HG03175 (cell line): ENCODE measurements at regions not wholly inside any gene's neighbourhood (a gene's known extent, or its start where the extent isn't known, plus 50 kb on each side); places are given as distances from the start of the nearest gene placed in this dataset.

Source experiments
- ATAC-seq: cut with Tn5 transposase; IDR thresholded peaks from one replicate; pipeline ENCODE4 v1.9.1; 2021; ENCODE audit warnings: mild to moderate bottlenecking, moderate library complexity; ENCODE audit not compliant: unreplicated experiment

DNA sequence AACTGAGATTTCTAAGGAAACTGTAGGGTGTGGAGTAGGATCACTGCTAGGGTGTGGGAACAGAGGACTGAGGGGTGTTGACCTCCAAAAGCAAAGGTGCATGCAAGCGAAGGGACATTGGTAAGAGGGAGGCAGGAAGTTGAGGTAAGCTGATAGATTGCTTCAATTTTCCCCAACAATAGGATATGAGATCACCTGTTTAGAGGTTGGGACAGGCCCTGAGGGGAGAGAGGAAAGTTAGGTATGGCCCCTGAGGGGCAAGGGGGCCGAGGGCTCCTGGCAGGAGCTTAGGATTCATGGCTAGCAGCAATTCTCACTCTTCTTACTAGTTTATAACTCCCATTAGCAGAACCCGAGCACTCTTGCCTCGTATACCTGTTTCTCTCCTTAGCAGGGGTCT is 106.8 kb upstream of the RPS6KA2 start:
- ATAC-seq = no peak

DNA sequence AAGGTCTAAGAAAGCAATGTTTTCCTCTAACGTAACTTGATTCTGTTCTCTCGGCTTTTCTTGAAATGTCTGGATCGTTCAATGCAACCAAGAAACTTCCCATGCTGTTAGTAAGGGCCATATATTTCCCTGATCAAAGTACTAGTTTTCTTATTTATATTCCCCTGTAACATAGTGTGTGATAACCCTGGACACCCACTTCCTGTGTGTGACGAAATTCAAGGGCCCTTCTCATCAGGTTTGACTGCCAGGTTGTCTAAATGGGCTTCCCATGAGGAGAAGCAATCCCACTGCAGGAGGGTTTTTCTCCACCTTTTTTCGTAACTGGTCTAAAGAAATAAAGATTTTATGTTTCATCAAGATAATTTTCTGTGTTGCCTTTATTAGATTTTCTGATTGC is 102.6 kb upstream of the RPS6KA2 start:
- ATAC-seq = no peak

DNA sequence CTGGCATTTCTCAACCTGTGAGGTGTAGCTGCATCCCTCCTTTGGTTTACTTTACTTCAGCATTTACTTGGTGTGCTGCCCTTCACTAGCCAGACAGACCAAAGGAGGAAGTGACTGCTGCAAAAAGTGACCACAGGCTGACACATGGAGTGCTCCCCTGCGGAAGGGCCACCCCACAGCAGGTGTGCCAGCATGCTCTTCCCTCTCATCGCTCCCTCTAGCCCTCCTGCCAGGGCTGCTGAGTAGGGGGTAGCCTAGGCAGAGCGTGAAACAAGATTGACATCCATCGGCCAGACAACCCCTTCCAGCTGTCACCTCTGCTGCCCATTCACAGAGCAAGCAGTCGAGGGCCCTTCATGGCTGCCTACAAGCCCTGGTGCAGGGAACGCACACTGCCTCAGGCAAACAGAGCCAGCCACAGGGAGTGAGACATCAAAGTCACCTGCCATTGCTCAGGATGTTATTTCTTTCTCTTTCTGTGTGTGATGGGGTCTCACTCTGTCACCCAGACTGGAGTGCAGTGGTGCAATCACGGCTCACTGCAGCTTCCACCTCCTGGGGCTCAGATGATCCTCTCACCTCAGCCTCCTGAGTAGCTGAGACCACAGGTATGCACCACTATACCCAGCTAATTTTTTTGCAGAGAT is 102.0 kb upstream of the RPS6KA2 start:
- no peak for ATAC-seq

DNA sequence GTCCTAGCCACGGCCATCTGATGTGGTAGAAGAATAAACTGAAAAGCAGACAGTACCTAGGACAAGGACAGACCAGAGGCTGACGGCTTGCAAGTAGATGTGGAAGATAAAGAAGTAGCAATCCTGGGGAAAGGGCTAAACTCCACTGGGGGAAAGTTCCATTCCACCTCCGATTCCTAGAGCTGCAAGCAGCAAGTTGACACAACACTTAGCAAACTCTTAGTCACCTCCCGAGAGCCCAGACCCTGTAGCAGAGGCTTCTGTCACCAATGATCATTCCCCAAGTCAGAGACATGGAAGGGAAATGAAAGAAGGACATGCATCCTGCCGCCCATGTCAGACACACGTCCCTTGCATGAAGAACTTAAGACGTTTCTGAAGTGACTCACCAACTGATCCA is 99.2 kb upstream of the RPS6KA2 start:
- ATAC-seq = no peak

DNA sequence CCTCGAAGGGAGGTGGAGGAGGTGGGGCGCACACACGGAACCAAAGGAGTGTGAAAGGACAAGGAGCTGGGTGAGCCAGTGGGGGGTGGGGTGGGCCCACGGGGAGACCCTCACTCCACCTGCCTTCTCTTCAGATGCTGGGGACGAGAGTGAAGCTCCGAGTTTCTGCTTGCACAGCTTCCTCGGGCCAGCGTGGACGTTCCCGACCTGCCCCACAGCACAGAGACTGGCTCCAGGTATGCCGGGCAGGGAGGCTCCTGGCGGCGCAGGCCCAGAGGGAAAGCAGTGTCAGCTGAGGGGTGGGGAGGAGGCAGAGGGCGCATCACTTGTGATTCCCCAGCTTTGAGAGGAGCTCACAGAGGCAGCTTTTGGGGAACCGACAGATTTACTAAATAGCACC is 98.5 kb upstream of the RPS6KA2 start:
- ATAC-seq = no peak

GRCh38 chr6:166724576-166724975 is 97.5 kb upstream of the RPS6KA2 start:
- no peak for ATAC-seq

DNA sequence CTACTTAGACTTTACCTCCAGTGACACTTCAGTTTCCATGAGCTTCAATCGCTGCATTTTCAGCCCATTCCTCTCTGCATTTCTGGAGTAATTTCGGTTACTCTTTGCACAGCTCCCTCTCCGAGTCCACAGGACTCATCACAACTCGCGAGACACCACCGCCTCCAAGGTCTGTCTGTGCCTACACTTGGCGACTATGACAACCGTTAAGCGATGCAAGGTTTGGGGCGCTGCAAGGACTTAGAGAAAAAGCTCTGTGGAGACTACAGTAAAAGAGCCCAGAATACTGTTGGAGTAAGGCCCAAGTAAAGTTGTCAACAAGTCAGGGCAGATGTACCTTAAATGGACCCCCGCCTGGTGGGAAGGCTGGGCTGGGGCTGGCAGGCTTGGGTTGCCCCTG is 95.7 kb upstream of the RPS6KA2 start:
- ATAC-seq = no peak

DNA sequence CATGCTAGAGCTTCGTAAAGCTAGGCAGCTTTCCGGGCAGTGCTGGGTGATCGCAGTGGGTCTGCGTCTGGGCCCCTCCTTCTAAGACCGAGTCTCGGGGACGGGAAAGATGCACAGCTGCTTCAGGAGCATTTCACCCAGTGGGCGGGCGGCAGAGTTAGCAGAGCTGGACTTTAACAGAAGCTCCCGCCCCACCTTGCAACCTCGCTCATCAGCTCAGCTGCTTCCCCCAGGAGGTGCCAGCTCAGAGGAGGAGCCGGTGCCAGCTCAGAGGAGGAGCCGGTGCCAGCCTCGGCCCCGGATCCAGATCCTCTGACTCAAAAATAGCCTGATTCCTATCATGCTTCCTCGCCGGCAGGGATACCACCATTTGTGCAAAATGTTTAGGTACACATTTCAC is 94.5 kb upstream of the RPS6KA2 start:
- ATAC-seq = no peak

- no peak for ATAC-seq
Observed at GRCh38 chr6:166720856-166721255, 93.8 kb upstream of the RPS6KA2 start.

GRCh38 chr6:166719019-166719418 is 92.0 kb upstream of the RPS6KA2 start:
- no peak for ATAC-seq

- ATAC-seq = no peak
Observed at GRCh38 chr6:166718516-166718915, 91.5 kb upstream of the RPS6KA2 start.

- ATAC-seq = no peak
Observed at GRCh38 chr6:166716910-166717617, 90.0 kb upstream of the RPS6KA2 start.

DNA sequence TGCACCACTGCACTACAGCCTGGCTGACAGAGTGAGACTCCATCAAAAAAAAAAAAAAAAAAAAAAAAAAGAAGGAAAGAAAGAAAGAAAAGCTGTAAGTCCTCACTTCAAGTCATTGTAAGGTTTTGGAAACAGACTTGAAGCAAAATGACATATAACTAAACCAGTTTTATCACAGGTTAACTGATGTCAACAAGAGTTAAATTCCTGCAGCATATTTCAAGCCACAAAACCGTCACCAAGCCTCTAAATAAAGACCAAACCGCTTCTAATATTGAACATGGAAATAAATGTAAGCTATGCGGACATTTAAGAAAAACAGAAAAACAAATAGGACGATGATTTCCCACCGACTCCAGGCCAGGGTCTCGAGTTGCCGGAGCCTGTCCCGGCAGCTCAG is 88.9 kb upstream of the RPS6KA2 start:
- no peak for ATAC-seq

- ATAC-seq = no peak
Observed at GRCh38 chr6:166715065-166715464, 88.0 kb upstream of the RPS6KA2 start.

DNA sequence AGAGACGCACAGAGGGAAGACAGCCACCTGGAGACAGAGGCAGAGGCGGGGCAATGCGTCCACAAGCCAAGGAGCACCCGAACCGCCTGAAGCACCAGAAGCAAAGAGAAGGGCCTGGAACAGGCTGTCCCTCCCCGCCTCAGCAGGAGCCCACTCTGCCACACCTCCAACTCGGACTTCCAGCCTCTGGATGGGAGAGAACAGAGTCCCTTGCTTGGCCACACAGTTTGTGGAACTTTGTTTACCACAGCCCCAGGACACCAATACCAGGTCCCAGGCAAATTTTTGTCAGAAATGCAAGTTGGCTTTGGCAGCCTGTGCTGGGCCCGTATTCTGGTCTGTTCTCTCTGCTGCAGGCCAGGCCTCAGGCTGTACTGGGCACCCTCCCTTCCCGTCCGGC is 87.5 kb upstream of the RPS6KA2 start:
- ATAC-seq = no peak

DNA sequence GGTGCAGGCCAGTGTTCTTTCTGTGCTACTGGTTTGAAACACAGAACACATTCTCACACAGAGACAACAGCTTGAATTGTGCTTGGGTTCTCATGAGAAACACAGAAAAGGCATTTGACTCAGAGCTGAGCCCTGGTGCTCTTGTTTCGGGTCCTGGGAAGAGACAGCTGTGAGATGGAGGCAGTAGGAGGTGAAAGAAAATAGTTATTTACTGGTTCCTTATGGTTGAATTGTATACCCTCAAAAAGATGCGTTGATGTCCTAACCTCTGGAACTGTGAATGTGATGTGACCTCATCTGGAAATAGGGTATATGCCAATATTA is 87.1 kb upstream of the RPS6KA2 start:
- no peak for ATAC-seq

DNA sequence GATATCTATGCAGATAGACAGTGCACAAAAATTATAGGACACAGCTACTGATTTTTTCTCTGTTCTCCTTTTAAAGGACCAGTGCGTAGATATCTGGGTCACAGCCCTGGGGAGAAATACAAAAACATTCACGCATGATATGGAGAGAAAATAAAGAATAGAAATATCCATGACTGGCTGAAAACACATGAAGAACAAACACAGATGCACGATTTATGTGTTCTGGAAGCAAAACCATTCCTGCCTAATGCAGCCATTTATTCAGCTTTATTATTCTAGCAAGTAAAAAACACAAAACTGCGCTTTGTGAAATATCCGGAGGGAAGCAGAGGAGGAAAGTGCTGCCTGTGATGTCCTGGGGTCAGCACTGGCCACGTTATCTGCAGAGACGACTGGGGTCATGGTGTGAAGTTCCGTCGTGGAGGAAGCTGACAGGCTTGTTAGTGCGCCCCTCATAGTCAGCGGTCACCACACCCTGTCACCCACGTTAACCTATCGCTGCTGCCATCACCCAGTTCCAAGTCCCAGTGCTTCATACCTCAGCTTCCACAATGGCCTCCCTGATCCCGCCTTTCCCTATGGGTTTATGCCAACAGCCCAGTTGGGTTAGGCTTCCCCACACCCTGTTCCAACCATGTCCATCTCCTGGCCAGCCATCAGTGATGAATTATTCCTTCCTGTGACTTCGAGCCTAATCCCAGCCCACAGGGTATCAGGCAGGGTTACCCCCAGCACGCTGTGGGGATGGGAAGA is 86.6 kb upstream of the RPS6KA2 start:
- no peak for ATAC-seq

- no peak for ATAC-seq
Observed at GRCh38 chr6:166712286-166713228, 85.5 kb upstream of the RPS6KA2 start.

GRCh38 chr6:166710084-166710483 is 83.0 kb upstream of the RPS6KA2 start:
- ATAC-seq = no peak

- ATAC-seq = no peak
Observed at GRCh38 chr6:166708460-166708859, 81.4 kb upstream of the RPS6KA2 start.

- ATAC-seq = no peak
Observed at GRCh38 chr6:166707045-166707444, 80.0 kb upstream of the RPS6KA2 start.
